ENCODE measurements at regions not wholly inside any gene's neighbourhood (a gene's known extent, or its start where the extent isn't known, plus 50 kb on each side); places are given as distances from the start of the nearest gene placed in this dataset.

DNA sequence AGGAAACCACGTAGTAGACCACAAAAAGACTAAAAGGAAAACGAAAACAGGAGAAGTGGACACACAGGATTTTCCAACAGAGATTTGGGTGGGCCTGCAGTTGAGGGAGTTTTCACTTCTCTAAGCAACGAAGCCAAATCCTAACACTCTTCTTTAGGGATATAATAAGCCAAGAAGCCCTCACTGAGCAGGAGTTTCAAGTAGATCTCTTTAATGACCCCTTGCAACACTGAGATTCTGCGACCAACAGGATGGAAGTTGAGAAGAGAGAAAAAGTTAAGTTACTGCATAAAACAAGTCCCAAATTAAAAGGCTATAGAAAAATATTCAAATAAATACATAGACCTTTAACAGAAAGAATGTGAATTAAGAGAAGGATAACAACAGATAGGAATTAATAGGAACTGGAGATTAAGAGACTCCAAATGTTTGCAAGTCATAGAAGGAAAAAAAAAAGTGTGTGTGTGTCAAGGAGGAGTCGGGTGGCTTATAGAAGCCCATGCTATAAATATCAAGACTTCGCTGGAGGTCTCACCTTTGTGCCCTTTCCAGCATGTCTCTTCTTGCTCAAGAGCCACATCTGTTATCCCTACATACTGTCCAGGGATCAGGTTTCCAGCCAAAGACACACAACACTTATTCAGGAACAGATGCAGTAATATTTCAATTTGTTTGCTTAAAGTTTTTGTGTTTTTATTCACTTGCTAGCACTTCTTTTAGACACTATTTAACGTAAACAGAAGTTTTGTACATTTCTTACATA lies 69.4 kb upstream of the ARHGAP28 start:
- TF ChIP-seq EZH2phosphoT487 (IDR thresholded peaks at IDR 0.05; ENCODE audit: borderline replicate concordance, low read depth, low read length) = no peak
- TF ChIP-seq, protein P1, sequence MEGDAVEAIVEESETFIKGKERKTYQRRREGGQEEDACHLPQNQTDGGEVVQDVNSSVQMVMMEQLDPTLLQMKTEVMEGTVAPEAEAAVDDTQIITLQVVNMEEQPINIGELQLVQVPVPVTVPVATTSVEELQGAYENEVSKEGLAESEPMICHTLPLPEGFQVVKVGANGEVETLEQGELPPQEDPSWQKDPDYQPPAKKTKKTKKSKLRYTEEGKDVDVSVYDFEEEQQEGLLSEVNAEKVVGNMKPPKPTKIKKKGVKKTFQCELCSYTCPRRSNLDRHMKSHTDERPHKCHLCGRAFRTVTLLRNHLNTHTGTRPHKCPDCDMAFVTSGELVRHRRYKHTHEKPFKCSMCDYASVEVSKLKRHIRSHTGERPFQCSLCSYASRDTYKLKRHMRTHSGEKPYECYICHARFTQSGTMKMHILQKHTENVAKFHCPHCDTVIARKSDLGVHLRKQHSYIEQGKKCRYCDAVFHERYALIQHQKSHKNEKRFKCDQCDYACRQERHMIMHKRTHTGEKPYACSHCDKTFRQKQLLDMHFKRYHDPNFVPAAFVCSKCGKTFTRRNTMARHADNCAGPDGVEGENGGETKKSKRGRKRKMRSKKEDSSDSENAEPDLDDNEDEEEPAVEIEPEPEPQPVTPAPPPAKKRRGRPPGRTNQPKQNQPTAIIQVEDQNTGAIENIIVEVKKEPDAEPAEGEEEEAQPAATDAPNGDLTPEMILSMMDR (conservative IDR thresholded peaks at IDR 0.05; ENCODE audit: low read length) = no peak
- Histone ChIP-seq H3K4me1 (ENCODE audit: insufficient read depth, low read length, poor library complexity, severe bottlenecking) (no peaks in the 10 kb centered on the region), H3K4me2 (ENCODE audit: low read length) (no peak overlapping the region), H3K79me2 (ENCODE audit: insufficient read depth, low read depth, low read length) (no peaks in the 10 kb centered on the region), H3K27ac (ENCODE audit: low read depth, low read length, poor library complexity, severe bottlenecking) (no peak overlapping the region), H2AFZ (ENCODE audit: low read length) (no peak overlapping the region), H3K9me3 (ENCODE audit: low read length) (no peaks in the 10 kb centered on the region), H4K20me1 (ENCODE audit: insufficient read depth, low read length) (no peaks in the 10 kb centered on the region), H3K4me3 (ENCODE audit: low read depth, low read length, poor library complexity, severe bottlenecking) (no peak overlapping the region), H3K36me3 (ENCODE audit: insufficient read depth, low read length) (no peaks in the 10 kb centered on the region), H3K9me2 (ENCODE audit: insufficient read depth, low read length) (no peaks in the 10 kb centered on the region)
- no peak for DNase-seq (ENCODE audit: low spot score)
- CTCF ChIA-PET (ENCODE audit: unreplicated experiment) = no interaction called here
- intact Hi-C loops (cut with micrococcal nuclease; ENCODE audit: unreplicated experiment) = loop anchor here (10.0 kb wide), 2 partner anchors 65 kb away; partner anchors contain the start of gene ARHGAP28
- POLR2A ChIA-PET = no interaction called here
- BruUV-seq (replicated peaks) = no TSS peak

DNA sequence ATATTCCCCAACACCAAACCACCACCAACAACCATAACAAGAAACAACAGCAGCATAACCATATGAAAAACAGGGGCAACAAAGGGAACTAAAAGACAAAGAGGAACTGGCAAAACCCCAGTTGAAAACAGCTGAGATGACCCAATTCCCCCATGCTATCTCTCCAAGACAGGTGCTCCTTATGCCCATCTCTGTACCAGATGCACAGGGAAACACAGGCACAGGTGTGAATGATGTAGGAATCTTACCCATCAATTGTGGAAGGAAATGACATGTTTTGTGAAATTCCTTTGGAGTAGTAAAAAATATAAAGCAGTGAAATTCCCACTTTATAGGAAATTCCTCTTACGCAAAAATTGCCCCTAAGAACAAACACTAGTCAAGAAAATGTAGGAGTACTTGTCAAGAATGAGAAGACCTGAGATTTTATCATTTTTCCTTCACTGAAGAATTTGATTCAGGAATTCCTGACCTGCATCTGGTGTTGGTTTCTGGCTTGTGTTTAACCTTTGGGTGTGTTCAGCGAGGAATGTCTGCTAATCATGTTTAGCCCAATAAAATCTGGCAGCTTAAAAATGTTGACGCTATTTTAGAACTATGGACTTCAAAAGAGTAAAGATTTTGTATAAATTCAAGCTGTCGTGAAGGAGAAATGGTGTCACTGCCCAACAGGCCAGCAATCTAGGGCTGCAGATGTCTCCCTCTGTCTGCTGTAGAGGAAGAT lies 67.7 kb upstream of the ARHGAP28 start:
- no peak for DNase-seq (ENCODE audit: low spot score)

More for the DNA sequence above, 67.7 kb upstream of the ARHGAP28 start:
- ChIA-PET POLR2A (no interaction called here), CTCF (ENCODE audit: unreplicated experiment) (no interaction called here)
- no peak overlapping the region for H3K27ac ChIP-seq (ENCODE audit: low read depth, low read length, poor library complexity, severe bottlenecking)
- H3K9me3 ChIP-seq (ENCODE audit: low read length) = no peaks in the 10 kb centered on the region
- intact Hi-C loops (cut with micrococcal nuclease; ENCODE audit: unreplicated experiment) = loop anchor here (10.0 kb wide), 1 partner anchor 63 kb away; the partner anchor contains the start of gene ARHGAP28
- no peak for TF ChIP-seq EZH2phosphoT487 (IDR thresholded peaks at IDR 0.05; ENCODE audit: borderline replicate concordance, low read depth, low read length)
- TF ChIP-seq, protein P1 (conservative IDR thresholded peaks at IDR 0.05; ENCODE audit: low read length) = no peak
- no peak overlapping the region for H3K4me3 ChIP-seq (ENCODE audit: low read depth, low read length, poor library complexity, severe bottlenecking)
- H3K79me2 ChIP-seq (ENCODE audit: insufficient read depth, low read depth, low read length) = no peaks in the 10 kb centered on the region
- no TSS peak for BruUV-seq (replicated peaks)
- H3K4me2 ChIP-seq (ENCODE audit: low read length) = no peak overlapping the region
- H2AFZ ChIP-seq (ENCODE audit: low read length) = no peak overlapping the region
- no peaks in the 10 kb centered on the region for H3K4me1 ChIP-seq (ENCODE audit: insufficient read depth, low read length, poor library complexity, severe bottlenecking)
- H4K20me1 ChIP-seq (ENCODE audit: insufficient read depth, low read length) = no peaks in the 10 kb centered on the region
- no peaks in the 10 kb centered on the region for H3K36me3 ChIP-seq (ENCODE audit: insufficient read depth, low read length)
- H3K9me2 ChIP-seq (ENCODE audit: insufficient read depth, low read length) = no peaks in the 10 kb centered on the region
